DOHH2 (cell line): ENCODE measurements at regions not wholly inside any gene's neighbourhood (a gene's known extent, or its start where the extent isn't known, plus 50 kb on each side); places are given as distances from the start of the nearest gene placed in this dataset.

Experiments
- H3F3A ChIP-seq: fragments of 200-600 bp; sonication (generic), shearing (Covaris generic); 2 replicates; pipeline ENCODE4 v1.6.0; 2016; ENCODE audit warnings: antibody characterized with exemption, mild to moderate bottlenecking; ENCODE audit not compliant: control insufficient read depth, insufficient read depth
- H3K27ac ChIP-seq: fragments of 200-600 bp; sonication (generic); 2 replicates; pipeline ENCODE4 v1.5.1; 2014; ENCODE audit warnings: low read depth, mild to moderate bottlenecking, low read length, moderate library complexity
- H3K27me3 ChIP-seq: fragments of 200-600 bp; sonication (generic); 2 replicates; pipeline ENCODE4 v1.6.1; 2014; ENCODE audit warnings: mild to moderate bottlenecking, low read length, mixed read lengths; ENCODE audit not compliant: control insufficient read depth
- H3K36me3 ChIP-seq: fragments of 200-600 bp; sonication (generic); 2 replicates; pipeline ENCODE4 v1.6.1; 2014; ENCODE audit warnings: mild to moderate bottlenecking, low read length, moderate library complexity, mixed read lengths; ENCODE audit not compliant: control insufficient read depth
- H3K4me1 ChIP-seq: fragments of 200-600 bp; sonication (generic); 2 replicates; pipeline ENCODE4 v1.6.1; 2014; ENCODE audit warnings: mild to moderate bottlenecking, low read length, mixed read lengths; ENCODE audit not compliant: control insufficient read depth
- H3K4me2 ChIP-seq: fragments of 200-600 bp; sonication (generic); 2 replicates; pipeline ENCODE4 v1.6.0; 2014; ENCODE audit warnings: mild to moderate bottlenecking, low read length, moderate library complexity
- H3K4me3 ChIP-seq: fragments of 200-600 bp; sonication (generic); 2 replicates; pipeline ENCODE4 v1.5.1; 2014; ENCODE audit warnings: mild to moderate bottlenecking, low read length, mixed read lengths
- H3K79me2 ChIP-seq: fragments of 200-600 bp; sonication (generic); 2 replicates; pipeline ENCODE4 v1.6.1; 2014; ENCODE audit warnings: mild to moderate bottlenecking, low read length, mixed read lengths; ENCODE audit not compliant: control insufficient read depth
- H3K9me2 ChIP-seq: fragments of 200-600 bp; sonication (generic); replicated peaks from 2 replicates; pipeline ENCODE4 v1.6.1; 2014; ENCODE audit warnings: mild to moderate bottlenecking, low read length, mixed read lengths; ENCODE audit not compliant: control insufficient read depth
- H3K9me3 ChIP-seq: fragments of 200-600 bp; sonication (generic); 2 replicates; pipeline ENCODE4 v1.6.1; 2014; ENCODE audit warnings: antibody characterized with exemption, low read length, mixed read lengths; ENCODE audit not compliant: control insufficient read depth, insufficient read depth
- H4K20me1 ChIP-seq: fragments of 200-600 bp; sonication (generic); 2 replicates; pipeline ENCODE4 v1.6.0; 2014; ENCODE audit warnings: low read depth, mild to moderate bottlenecking, antibody characterized with exemption, low read length, moderate library complexity; ENCODE audit not compliant: control insufficient read depth, insufficient read depth
- CTCF ChIP-seq: fragments of 200-600 bp; sonication (generic); IDR thresholded peaks from one replicate; pipeline ENCODE4 v1.5.1; 2014; ENCODE audit warnings: antibody characterized with exemption, mild to moderate bottlenecking, low read depth, low read length; ENCODE audit not compliant: poor library complexity, severe bottlenecking
- EZH2phosphoT487 ChIP-seq: fragments of 200-600 bp; sonication (generic); IDR thresholded peaks from 2 replicates; pipeline ENCODE4 v1.6.1; 2017; ENCODE audit warnings: borderline replicate concordance, mild to moderate bottlenecking, antibody characterized with exemption, low read length, moderate library complexity, mixed read lengths

GRCh38 chr1:114342376-114342775 is 168.6 kb downstream of the TRIM33 start:
- peaks cover 10% of the 10 kb centered on the region for H3K4me1 ChIP-seq
- no peaks in the 10 kb centered on the region for H3F3A ChIP-seq
- H3K36me3 ChIP-seq: no peaks in the 10 kb centered on the region
- TF ChIP-seq CTCF: no peak
- TF ChIP-seq EZH2phosphoT487: no peak
- H3K9me2 ChIP-seq: no peaks in the 10 kb centered on the region
- no peaks in the 10 kb centered on the region for H3K79me2 ChIP-seq
- H4K20me1 ChIP-seq: no peaks in the 10 kb centered on the region
- H3K27me3 ChIP-seq: peaks cover 16% of the 10 kb centered on the region
- H3K27ac ChIP-seq: no peak overlapping the region
- no peaks in the 10 kb centered on the region for H3K9me3 ChIP-seq
- no peak overlapping the region for H3K4me2 ChIP-seq
- no peak overlapping the region for H3K4me3 ChIP-seq

- Histone ChIP-seq H3F3A (no peaks in the 10 kb centered on the region), H3K4me1 (peaks cover 10% of the 10 kb centered on the region), H3K4me2 (no peak overlapping the region), H4K20me1 (no peaks in the 10 kb centered on the region), H3K9me3 (no peaks in the 10 kb centered on the region), H3K79me2 (no peaks in the 10 kb centered on the region), H3K9me2 (no peaks in the 10 kb centered on the region), H3K4me3 (no peak overlapping the region), H3K27ac (no peak overlapping the region), H3K27me3 (peaks cover 16% of the 10 kb centered on the region), H3K36me3 (no peaks in the 10 kb centered on the region)
- TF ChIP-seq CTCF: no peak
- no peak for TF ChIP-seq EZH2phosphoT487
These were observed 169.1 kb downstream of the TRIM33 start for GRCh38 chr1:114341856-114342255.

GRCh38 chr1:114341299-114341698 is 169.7 kb downstream of the TRIM33 start:
- Histone ChIP-seq H3K9me2 (no peaks in the 10 kb centered on the region), H3K27me3 (peaks cover 16% of the 10 kb centered on the region), H3K4me1 (peaks cover 5% of the 10 kb centered on the region), H3K4me2 (no peak overlapping the region), H3K9me3 (no peaks in the 10 kb centered on the region), H4K20me1 (no peaks in the 10 kb centered on the region), H3K36me3 (no peaks in the 10 kb centered on the region), H3F3A (no peaks in the 10 kb centered on the region), H3K79me2 (no peaks in the 10 kb centered on the region), H3K4me3 (no peak overlapping the region), H3K27ac (no peak overlapping the region)
- no peak for TF ChIP-seq CTCF
- TF ChIP-seq EZH2phosphoT487: no peak

- H4K20me1 ChIP-seq: no peaks in the 10 kb centered on the region
- no peak for TF ChIP-seq CTCF
- TF ChIP-seq EZH2phosphoT487: no peak
- H3K4me3 ChIP-seq: no peak overlapping the region
- H3K9me3 ChIP-seq: no peaks in the 10 kb centered on the region
- no peaks in the 10 kb centered on the region for H3F3A ChIP-seq
- H3K27ac ChIP-seq: no peak overlapping the region
- no peaks in the 10 kb centered on the region for H3K9me2 ChIP-seq
- H3K79me2 ChIP-seq: no peaks in the 10 kb centered on the region
- peaks cover under 1% of the 10 kb centered on the region for H3K4me1 ChIP-seq
- H3K4me2 ChIP-seq: no peak overlapping the region
- no peaks in the 10 kb centered on the region for H3K36me3 ChIP-seq
- H3K27me3 ChIP-seq: peaks cover 16% of the 10 kb centered on the region
These were observed 170.1 kb downstream of the TRIM33 start for GRCh38 chr1:114340892-114341291.
